ENCODE measurements at regions not wholly inside any gene's neighbourhood (a gene's known extent, or its start where the extent isn't known, plus 50 kb on each side); places are given as distances from the start of the nearest gene placed in this dataset.

- TF ChIP-seq, protein P1, sequence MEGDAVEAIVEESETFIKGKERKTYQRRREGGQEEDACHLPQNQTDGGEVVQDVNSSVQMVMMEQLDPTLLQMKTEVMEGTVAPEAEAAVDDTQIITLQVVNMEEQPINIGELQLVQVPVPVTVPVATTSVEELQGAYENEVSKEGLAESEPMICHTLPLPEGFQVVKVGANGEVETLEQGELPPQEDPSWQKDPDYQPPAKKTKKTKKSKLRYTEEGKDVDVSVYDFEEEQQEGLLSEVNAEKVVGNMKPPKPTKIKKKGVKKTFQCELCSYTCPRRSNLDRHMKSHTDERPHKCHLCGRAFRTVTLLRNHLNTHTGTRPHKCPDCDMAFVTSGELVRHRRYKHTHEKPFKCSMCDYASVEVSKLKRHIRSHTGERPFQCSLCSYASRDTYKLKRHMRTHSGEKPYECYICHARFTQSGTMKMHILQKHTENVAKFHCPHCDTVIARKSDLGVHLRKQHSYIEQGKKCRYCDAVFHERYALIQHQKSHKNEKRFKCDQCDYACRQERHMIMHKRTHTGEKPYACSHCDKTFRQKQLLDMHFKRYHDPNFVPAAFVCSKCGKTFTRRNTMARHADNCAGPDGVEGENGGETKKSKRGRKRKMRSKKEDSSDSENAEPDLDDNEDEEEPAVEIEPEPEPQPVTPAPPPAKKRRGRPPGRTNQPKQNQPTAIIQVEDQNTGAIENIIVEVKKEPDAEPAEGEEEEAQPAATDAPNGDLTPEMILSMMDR (IDR thresholded peaks at IDR 0.05): no peak
- TF ChIP-seq EZH2 (IDR thresholded peaks at IDR 0.05; ENCODE audit: borderline replicate concordance, insufficient read depth, low read depth, low read length, poor library complexity, severe bottlenecking): no peak
These were observed 743.2 kb downstream of the TMEM121 start for GRCh38 chr14:106269451-106270204.
